Endothelial cell of umbilical vein (primary cell): ENCODE measurements at regions not wholly inside any gene's neighbourhood (a gene's known extent, or its start where the extent isn't known, plus 50 kb on each side); places are given as distances from the start of the nearest gene placed in this dataset.

Experiments
- BruUV-seq: library from RNA; stranded (reverse); fragments of 400-500 nt; replicated peaks from 2 replicates; lab custom pipeline; 2021; lab: Mats Ljungman, UMichigan
- CTCF ChIA-PET: fragments of 300-600, 350-600 bp; sonication (Branson Sonifier 250); formaldehyde crosslinking; loops from one replicate; lab custom pipeline; 2021; ENCODE audit warnings: antibody characterized with exemption, inconsistent platforms; lab: Charles Lee
- POLR2A ChIA-PET: fragments of 300-600, 350-600 bp; sonication (Branson Sonifier 250); formaldehyde crosslinking; loops from one replicate; lab custom pipeline; 2021; ENCODE audit warnings: antibody characterized with exemption, inconsistent platforms; lab: Charles Lee
- DNase-seq: peaks from one replicate; pipeline ENCODE4 v3.0.0-alpha.2; 2011; ENCODE audit warnings: low read depth, low spot score
- FAIRE-seq: peaks from 2 replicates; lab custom pipeline; 2011; peaks lifted over from hg19 to GRCh38; lab: Jason Lieb, UNC
- H2AFZ ChIP-seq: 2 replicates; pipeline ENCODE4 v1.6.0; 2012; ENCODE audit warnings: low read depth, low read length, control low read depth, inconsistent platforms
- H3K27ac ChIP-seq: 2 replicates; pipeline ENCODE4 v1.5.1; 2011; ENCODE audit warnings: low read depth, mild to moderate bottlenecking, control low read depth, low read length, moderate library complexity; ENCODE audit not compliant: insufficient read depth
- H3K27me3 ChIP-seq, 2 experiments: 2 replicates each; pipeline versions ENCODE4 v1.6.0 to v1.6.1; 2011; ENCODE audit warnings: low read length in 2 of 2, mixed read lengths in 1 of 2; ENCODE audit not compliant: control insufficient read depth in 2 of 2, insufficient read depth in 2 of 2
- H3K36me3 ChIP-seq, 2 experiments: 2 replicates in 1 of 2; 3 replicates in 1 of 2; pipeline ENCODE4 v1.5.1; 2011; ENCODE audit warnings: low read length in 2 of 2, mild to moderate bottlenecking in 1 of 2, moderate library complexity in 1 of 2; ENCODE audit not compliant: control insufficient read depth in 2 of 2, insufficient read depth in 2 of 2; ENCODE audit errors: extremely low read depth in 1 of 2
- H3K4me1 ChIP-seq: 3 replicates; pipeline ENCODE4 v1.5.1; 2011; ENCODE audit warnings: mild to moderate bottlenecking, low read length; ENCODE audit not compliant: control insufficient read depth, insufficient read depth; ENCODE audit errors: extremely low read depth
- H3K4me2 ChIP-seq: 2 replicates; pipeline ENCODE4 v1.6.1; 2011; ENCODE audit warnings: low read length, control low read depth, mixed read lengths; ENCODE audit not compliant: insufficient read depth
- H3K4me3 ChIP-seq, 3 experiments: fragments of 200-600 bp in 1 of 3; sonication (generic), shearing (Covaris generic) in 1 of 3; replicated peaks in 1 of 3; 2 replicates each; pipeline ENCODE4 v1.5.1; 2011 to 2016; ENCODE audit warnings: control low read depth in 3 of 3, low read length in 3 of 3, mild to moderate bottlenecking in 2 of 3, inconsistent platforms in 1 of 3, low read depth in 1 of 3, moderate library complexity in 1 of 3; ENCODE audit not compliant: insufficient read depth in 1 of 3
- H3K79me2 ChIP-seq: 2 replicates; pipeline ENCODE4 v1.6.0; 2012; ENCODE audit warnings: low read length, inconsistent platforms; ENCODE audit not compliant: control insufficient read depth, insufficient read depth
- H3K9ac ChIP-seq: replicated peaks from 2 replicates; pipeline ENCODE3; 2011; ENCODE audit warnings: low read length, control low read depth; ENCODE audit not compliant: insufficient read depth; ENCODE audit errors: extremely low read depth
- H3K9me1 ChIP-seq: replicated peaks from 3 replicates; pipeline ENCODE4 v1.6.0; 2011; ENCODE audit warnings: mild to moderate bottlenecking, low read length; ENCODE audit not compliant: control insufficient read depth, insufficient read depth; ENCODE audit errors: extremely low read depth
- H3K9me3 ChIP-seq: replicated peaks from 2 replicates; pipeline ENCODE4 v1.5.1; 2012; ENCODE audit warnings: low read length, inconsistent platforms; ENCODE audit not compliant: control insufficient read depth, insufficient read depth
- H4K20me1 ChIP-seq: replicated peaks from 2 replicates; pipeline ENCODE3; 2011; ENCODE audit warnings: mild to moderate bottlenecking, low read length; ENCODE audit not compliant: control insufficient read depth, insufficient read depth; ENCODE audit errors: extremely low read depth
- EZH2 ChIP-seq: IDR thresholded peaks from 2 replicates; pipeline ENCODE4 v1.6.1; 2012; ENCODE audit warnings: borderline replicate concordance, low read depth, mild to moderate bottlenecking, moderate library complexity, low read length, inconsistent platforms; ENCODE audit not compliant: severe bottlenecking
- FOS ChIP-seq: IDR thresholded peaks from 2 replicates; pipeline ENCODE4 v1.6.1; 2011; ENCODE audit warnings: mild to moderate bottlenecking, low read length, moderate library complexity, borderline replicate concordance; ENCODE audit not compliant: insufficient read depth
- GATA2 ChIP-seq: IDR thresholded peaks from 2 replicates; pipeline ENCODE4 v1.7.0; 2011; ENCODE audit warnings: low read depth, mild to moderate bottlenecking, moderate library complexity, mixed read lengths, low read length; ENCODE audit not compliant: insufficient read length, insufficient read depth
- JUN ChIP-seq: IDR thresholded peaks from 2 replicates; pipeline ENCODE4 v1.6.1; 2011; ENCODE audit warnings: borderline replicate concordance, low read depth; ENCODE audit not compliant: insufficient read length, insufficient read depth
- MYC ChIP-seq: IDR thresholded peaks from one replicate; pipeline ENCODE4 v1.6.1; 2011; ENCODE audit warnings: mild to moderate bottlenecking, low read depth, low read length
- POLR2A ChIP-seq: IDR thresholded peaks from 2 replicates; pipeline ENCODE4 v1.6.1; 2012; ENCODE audit warnings: low read depth, mild to moderate bottlenecking, control low read depth, low read length
- POLR2AphosphoS5 ChIP-seq: IDR thresholded peaks from 2 replicates; pipeline ENCODE4 v1.6.1; 2012; ENCODE audit warnings: low read depth, mild to moderate bottlenecking, control low read depth, low read length, moderate library complexity; ENCODE audit not compliant: insufficient read depth
- dilution Hi-C: fragments of 300-500 bp; cut with MboI; formaldehyde crosslinking; loops from one replicate; pipeline ENCODE4 v1.15.0; 2019; ENCODE audit warnings: low sequenced_read_pairs; ENCODE audit not compliant: extremely low pct_ligation_motif_present
- intact Hi-C: fragments of 100-400 bp; cut with micrococcal nuclease; formaldehyde crosslinking; loops from one replicate; pipeline ENCODE4 v1.10.0; 2022
- TF ChIP-seq, protein P1 (sequence below), 2 donors: IDR thresholded peaks; 1 replicate in 1 of 2; 2 replicates in 1 of 2; pipeline ENCODE4 v1.5.1; 2011; ENCODE audit warnings: low read length in 2 of 2, mild to moderate bottlenecking in 2 of 2, moderate library complexity in 2 of 2, control low read depth in 1 of 2, inconsistent platforms in 1 of 2, low read depth in 1 of 2; ENCODE audit not compliant: insufficient read depth in 1 of 2; ENCODE audit errors: extremely low read depth in 1 of 2
- TF ChIP-seq, protein P2 (sequence below): IDR thresholded peaks from 2 replicates; pipeline ENCODE4 v1.6.1; 2011; ENCODE audit not compliant: insufficient read depth, insufficient read length

DNA sequence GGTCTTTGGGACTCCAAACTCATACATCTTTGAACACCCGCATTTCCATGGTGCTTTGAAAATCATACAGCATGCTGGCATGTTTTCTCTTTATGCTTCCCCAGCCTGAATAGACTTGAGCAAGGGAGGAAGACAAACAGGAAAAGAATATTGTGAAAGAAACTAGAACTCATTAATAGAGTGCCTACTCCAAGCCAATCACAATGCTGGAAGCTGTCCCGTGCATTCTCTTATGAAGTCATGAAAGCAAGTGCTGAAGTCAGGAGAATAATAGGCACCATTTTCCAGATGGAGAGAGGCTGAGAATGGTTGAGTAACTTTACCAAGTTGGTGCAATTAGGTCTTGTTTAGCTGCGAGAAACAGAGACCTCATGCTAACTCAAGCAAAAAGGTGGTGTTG is 102.5 kb upstream of the PTPRT start:
- POLR2A ChIA-PET: no interaction called here
- intact Hi-C loops: no loop called here
- TF ChIP-seq JUN (no peak), EZH2 (no peak), POLR2AphosphoS5 (no peak), FOS (no peak), POLR2A (no peak), GATA2 (no peak), MYC (no peak)
- TF ChIP-seq, protein P1, sequence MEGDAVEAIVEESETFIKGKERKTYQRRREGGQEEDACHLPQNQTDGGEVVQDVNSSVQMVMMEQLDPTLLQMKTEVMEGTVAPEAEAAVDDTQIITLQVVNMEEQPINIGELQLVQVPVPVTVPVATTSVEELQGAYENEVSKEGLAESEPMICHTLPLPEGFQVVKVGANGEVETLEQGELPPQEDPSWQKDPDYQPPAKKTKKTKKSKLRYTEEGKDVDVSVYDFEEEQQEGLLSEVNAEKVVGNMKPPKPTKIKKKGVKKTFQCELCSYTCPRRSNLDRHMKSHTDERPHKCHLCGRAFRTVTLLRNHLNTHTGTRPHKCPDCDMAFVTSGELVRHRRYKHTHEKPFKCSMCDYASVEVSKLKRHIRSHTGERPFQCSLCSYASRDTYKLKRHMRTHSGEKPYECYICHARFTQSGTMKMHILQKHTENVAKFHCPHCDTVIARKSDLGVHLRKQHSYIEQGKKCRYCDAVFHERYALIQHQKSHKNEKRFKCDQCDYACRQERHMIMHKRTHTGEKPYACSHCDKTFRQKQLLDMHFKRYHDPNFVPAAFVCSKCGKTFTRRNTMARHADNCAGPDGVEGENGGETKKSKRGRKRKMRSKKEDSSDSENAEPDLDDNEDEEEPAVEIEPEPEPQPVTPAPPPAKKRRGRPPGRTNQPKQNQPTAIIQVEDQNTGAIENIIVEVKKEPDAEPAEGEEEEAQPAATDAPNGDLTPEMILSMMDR (IDR thresholded peaks at IDR 0.05; ENCODE audit: extremely low read depth in 1 of 2, insufficient read depth in 1 of 2, low read depth in 1 of 2, low read length in 2 of 2): no peak
- TF ChIP-seq, protein P2, sequence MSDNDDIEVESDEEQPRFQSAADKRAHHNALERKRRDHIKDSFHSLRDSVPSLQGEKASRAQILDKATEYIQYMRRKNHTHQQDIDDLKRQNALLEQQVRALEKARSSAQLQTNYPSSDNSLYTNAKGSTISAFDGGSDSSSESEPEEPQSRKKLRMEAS: no peak

More for the DNA sequence above, 102.5 kb upstream of the PTPRT start:
- Histone ChIP-seq H3K27me3 (no peaks in the 10 kb centered on the region), H2AFZ (no peak overlapping the region), H4K20me1 (no peaks in the 10 kb centered on the region), H3K4me2 (no peak overlapping the region), H3K9me3 (no peaks in the 10 kb centered on the region), H3K4me3 (no peak overlapping the region), H3K36me3 (no peaks in the 10 kb centered on the region), H3K79me2 (no peaks in the 10 kb centered on the region), H3K9me1 (no peaks in the 10 kb centered on the region), H3K4me1 (no peaks in the 10 kb centered on the region), H3K9ac (no peak overlapping the region), H3K27ac (no peak overlapping the region)
- DNase-seq (no peak), FAIRE-seq (no peak)
- dilution Hi-C loops: no loop called here
- no TSS peak for BruUV-seq
- CTCF ChIA-PET: no interaction called here
